AG10803 (cell line): ENCODE measurements at regions not wholly inside any gene's neighbourhood (a gene's known extent, or its start where the extent isn't known, plus 50 kb on each side); places are given as distances from the start of the nearest gene placed in this dataset.

Experiments
- DNase-seq: peaks from one replicate; pipeline ENCODE4 v3.0.0; 2010; ENCODE audit warnings: low read depth
- H3K4me3 ChIP-seq: 2 replicates; pipeline ENCODE4 v1.5.1; 2011; ENCODE audit warnings: mild to moderate bottlenecking, low read length, control low read depth
- TF ChIP-seq, protein P1 (sequence below): conservative IDR thresholded peaks from 2 replicates; pipeline ENCODE4 v1.5.1; 2011; ENCODE audit warnings: mild to moderate bottlenecking, low read length, control low read depth, inconsistent platforms

DNA sequence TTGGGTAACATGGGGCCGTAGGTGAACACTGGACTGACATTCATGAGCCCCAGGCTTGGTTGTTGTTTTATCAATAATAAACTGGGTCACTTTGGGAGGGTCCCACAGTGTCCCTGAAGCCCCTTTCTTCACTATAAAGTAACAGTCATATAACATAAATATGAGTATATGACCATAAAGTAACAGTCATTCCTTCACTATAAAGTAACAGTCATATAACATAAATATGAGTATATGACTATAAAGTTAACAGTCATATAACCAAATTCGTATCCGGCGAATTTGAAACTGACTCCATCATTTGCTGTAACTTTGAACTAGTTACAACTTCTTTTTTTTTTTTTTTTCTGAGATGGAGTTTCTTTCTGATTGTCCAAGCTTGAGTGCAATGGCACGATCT, 210.3 kb downstream of the KATNAL1 start:
- no peak for DNase-seq
- TF ChIP-seq, protein P1, sequence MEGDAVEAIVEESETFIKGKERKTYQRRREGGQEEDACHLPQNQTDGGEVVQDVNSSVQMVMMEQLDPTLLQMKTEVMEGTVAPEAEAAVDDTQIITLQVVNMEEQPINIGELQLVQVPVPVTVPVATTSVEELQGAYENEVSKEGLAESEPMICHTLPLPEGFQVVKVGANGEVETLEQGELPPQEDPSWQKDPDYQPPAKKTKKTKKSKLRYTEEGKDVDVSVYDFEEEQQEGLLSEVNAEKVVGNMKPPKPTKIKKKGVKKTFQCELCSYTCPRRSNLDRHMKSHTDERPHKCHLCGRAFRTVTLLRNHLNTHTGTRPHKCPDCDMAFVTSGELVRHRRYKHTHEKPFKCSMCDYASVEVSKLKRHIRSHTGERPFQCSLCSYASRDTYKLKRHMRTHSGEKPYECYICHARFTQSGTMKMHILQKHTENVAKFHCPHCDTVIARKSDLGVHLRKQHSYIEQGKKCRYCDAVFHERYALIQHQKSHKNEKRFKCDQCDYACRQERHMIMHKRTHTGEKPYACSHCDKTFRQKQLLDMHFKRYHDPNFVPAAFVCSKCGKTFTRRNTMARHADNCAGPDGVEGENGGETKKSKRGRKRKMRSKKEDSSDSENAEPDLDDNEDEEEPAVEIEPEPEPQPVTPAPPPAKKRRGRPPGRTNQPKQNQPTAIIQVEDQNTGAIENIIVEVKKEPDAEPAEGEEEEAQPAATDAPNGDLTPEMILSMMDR: no peak

DNA sequence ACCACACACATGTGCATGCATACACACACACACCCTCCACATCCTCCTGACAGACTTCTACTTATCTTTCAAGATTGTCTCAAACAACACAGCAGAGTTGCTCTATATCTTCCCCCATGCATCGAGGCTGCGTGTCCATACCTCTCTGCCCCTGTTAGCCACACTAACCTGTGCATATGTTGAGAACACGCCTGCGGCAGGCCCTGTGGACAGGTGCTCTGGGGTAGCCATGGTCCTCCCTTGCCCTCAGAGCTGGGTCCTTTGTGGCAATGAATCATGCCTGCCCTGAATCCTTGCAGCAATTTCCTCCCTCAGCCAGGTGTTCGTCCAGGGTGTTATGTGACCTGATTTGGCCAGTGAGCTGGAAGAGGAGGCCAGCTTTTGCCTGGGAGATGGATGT, 213.3 kb downstream of the KATNAL1 start:
- TF ChIP-seq, protein P1: no peak
- DNase-seq: no peak
- H3K4me3 ChIP-seq: no peak overlapping the region

More for the DNA sequence above, 210.3 kb downstream of the KATNAL1 start:
- H3K4me3 ChIP-seq: no peak overlapping the region

DNA sequence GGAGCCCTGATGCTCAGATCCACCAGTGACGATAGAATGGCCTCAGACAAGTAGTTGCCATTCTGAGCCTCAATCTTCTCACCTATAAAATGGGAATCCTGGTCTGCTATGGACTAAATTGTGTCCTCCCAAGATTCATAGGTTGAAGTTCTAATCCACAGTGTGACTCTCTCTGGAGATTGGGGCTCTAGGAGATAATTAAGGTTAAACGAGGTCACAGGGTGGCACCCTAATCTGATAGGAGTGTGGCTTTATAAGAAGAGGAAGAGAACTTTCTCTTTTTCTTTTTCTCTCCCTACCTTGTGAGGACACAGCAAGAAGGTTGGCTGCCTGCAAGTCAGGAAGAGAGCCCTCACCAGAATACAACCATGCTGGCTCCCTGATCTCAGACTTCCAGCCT, 214.1 kb downstream of the KATNAL1 start:
- no peak overlapping the region for H3K4me3 ChIP-seq
- DNase-seq: no peak
- TF ChIP-seq, protein P1: no peak

DNA sequence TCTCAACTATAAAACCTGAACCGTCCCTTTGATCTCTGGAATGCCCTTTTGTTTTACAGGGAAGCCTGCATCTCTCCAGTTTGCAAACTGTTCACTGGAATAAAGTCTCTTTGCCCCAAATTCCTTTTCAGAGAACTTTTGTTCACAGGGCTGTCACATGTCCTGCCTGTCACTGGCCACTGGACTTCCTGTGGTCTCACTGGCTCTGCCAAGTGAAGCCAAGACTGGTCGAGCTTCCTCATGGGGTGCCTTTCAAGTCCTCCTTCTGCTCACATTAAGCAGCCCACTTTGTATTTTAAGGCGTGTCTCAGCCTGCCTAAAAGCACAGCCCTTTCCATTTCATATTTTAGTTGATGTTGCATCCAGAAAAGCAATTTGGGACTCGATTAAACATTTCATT, 215.7 kb downstream of the KATNAL1 start:
- no peak overlapping the region for H3K4me3 ChIP-seq
- DNase-seq: no peak
- TF ChIP-seq, protein P1: no peak

DNA sequence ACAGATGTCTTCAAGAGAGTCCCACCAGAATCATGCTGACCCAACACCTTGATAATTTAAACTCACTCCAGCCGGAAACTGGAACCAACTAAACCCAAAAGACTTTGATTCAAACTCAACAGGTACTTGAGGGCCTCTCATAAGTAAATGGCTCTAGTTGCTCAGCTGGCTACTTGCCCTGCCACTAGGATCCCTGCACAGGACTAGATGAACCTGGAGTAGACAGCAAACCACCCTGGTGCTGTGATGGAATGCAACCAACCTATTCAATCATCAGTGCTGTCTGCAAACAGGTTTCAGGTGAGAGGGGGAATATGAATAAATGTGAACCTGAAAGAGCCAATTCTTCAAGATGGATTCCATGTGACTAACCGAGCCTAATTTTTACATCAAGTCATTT, 216.3 kb downstream of the KATNAL1 start:
- TF ChIP-seq, protein P1: no peak
- no peak overlapping the region for H3K4me3 ChIP-seq
- no peak for DNase-seq

DNA sequence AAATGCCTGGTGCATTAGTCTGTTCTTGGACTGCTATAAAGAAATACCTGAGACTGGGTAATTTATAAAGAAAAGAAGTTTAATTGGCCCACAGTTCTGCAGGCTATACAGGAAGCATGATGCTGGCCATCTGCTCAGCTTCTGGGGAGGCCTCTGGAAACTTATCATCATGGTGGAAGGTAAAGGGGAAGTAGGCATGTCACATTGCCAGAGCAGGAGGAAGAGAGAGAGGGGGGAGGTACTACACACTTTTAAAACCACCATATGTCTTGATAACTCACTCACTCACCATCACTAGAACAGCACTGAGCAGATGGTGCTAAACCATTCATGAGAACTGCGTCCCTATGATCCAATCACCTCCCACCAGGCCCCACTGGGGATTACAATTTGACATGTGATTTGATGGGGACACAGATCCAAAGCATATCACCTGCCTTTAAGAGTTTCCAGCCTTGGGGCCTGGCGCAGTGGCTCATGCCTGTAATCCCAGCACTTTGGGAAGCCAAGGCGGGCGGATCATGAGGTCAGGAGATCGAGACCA, 219.0 kb downstream of the KATNAL1 start:
- no peak overlapping the region for H3K4me3 ChIP-seq
- TF ChIP-seq, protein P1: no peak
- no peak for DNase-seq

DNA sequence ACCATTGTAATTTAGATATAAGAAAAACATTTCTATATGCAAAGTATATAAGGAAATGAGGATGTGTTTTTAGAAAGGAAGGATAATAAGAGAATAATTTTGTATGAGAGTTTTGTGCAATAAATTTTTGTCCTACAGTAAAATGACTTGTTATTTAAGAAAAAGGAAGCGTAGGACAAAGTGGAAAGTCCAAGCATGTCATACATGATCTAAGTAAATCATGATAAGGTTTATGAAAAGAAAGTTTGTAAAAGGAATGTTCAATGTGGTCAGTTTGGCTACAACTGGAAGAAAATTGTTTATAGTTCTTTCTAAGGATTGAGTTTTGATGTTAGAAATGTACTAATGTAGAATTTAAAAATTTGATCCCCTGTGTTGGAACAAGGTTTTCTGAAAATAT, 222.3 kb downstream of the KATNAL1 start:
- TF ChIP-seq, protein P1: no peak
- no peak overlapping the region for H3K4me3 ChIP-seq
- no peak for DNase-seq
